T-helper 2 cell treated with Interferon-gamma antibody and Interleukin-4, amounts not matched to agents 5 μg/mL and 100 μg/mL, for 36 hours (primary cell): ENCODE measurements at regions not wholly inside any gene's neighbourhood (a gene's known extent, or its start where the extent isn't known, plus 50 kb on each side); places are given as distances from the start of the nearest gene placed in this dataset.

Experiments
- DNase-seq: peaks from one replicate; pipeline ENCODE4 v3.0.0; 2021; ENCODE audit warnings: low spot score
- H3K27ac Mint-ChIP-seq: one replicate; pipeline ENCODE4 v1.8.0; 2021; ENCODE audit warnings: mild to moderate bottlenecking, mixed read lengths
- H3K27me3 Mint-ChIP-seq: one replicate; pipeline ENCODE4 v1.8.0; 2021; ENCODE audit warnings: low read depth, mixed read lengths
- H3K36me3 Mint-ChIP-seq: one replicate; pipeline ENCODE4 v1.8.0; 2021; ENCODE audit warnings: low read depth, mixed read lengths
- H3K4me1 Mint-ChIP-seq: one replicate; pipeline ENCODE4 v1.8.0; 2021; ENCODE audit warnings: low read depth, mixed read lengths
- H3K4me3 Mint-ChIP-seq: one replicate; pipeline ENCODE4 v1.8.0; 2022; ENCODE audit warnings: mild to moderate bottlenecking, moderate library complexity, mixed read lengths
- H3K9me3 Mint-ChIP-seq: one replicate; pipeline ENCODE4 v1.8.0; 2021; ENCODE audit warnings: mixed read lengths

DNA sequence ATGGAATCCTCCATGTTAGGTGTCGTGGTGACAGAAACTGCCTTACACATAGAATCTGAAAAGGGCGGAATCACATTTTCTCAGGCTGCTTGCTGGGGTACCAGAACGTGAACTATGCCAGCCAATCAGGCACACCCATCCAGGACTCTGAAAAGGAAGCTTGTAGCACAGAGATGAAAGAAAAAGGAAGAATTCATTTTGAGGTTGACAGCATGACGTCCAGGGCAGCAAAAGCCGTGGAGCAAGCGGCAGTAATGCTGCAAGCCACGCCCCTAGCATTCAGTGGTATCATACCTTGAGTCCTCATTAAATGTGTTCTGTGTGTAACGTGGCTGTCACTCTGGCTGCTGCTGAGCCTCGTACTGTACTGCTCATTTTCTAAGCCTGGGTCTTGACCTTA is 304.0 kb downstream of the DYSF start:
- Mint-ChIP-seq H3K36me3 (no peaks in the 10 kb centered on the region), H3K9me3 (no peaks in the 10 kb centered on the region), H3K4me3 (no peak overlapping the region), H3K27ac (no peak overlapping the region), H3K27me3 (peaks cover 2% of the 10 kb centered on the region), H3K4me1 (no peaks in the 10 kb centered on the region)
- no peak for DNase-seq

GRCh38 chr2:71756280-71756906 is 303.0 kb downstream of the DYSF start:
- no peak overlapping the region for H3K27ac Mint-ChIP-seq
- no peak overlapping the region for H3K4me3 Mint-ChIP-seq
- peaks cover 2% of the 10 kb centered on the region for H3K27me3 Mint-ChIP-seq
- H3K9me3 Mint-ChIP-seq, result no peaks in the 10 kb centered on the region
- DNase-seq, result no peak
- no peaks in the 10 kb centered on the region for H3K4me1 Mint-ChIP-seq
- H3K36me3 Mint-ChIP-seq, result no peaks in the 10 kb centered on the region

GRCh38 chr2:71751590-71751989 is 298.2 kb downstream of the DYSF start:
- no peaks in the 10 kb centered on the region for H3K36me3 Mint-ChIP-seq
- no peak for DNase-seq
- H3K9me3 Mint-ChIP-seq, result no peaks in the 10 kb centered on the region
- H3K4me1 Mint-ChIP-seq, result no peaks in the 10 kb centered on the region
- H3K27ac Mint-ChIP-seq, result no peak overlapping the region
- H3K4me3 Mint-ChIP-seq, result no peak overlapping the region
- H3K27me3 Mint-ChIP-seq, result no peaks in the 10 kb centered on the region

GRCh38 chr2:71749671-71750101 is 296.3 kb downstream of the DYSF start:
- no peaks in the 10 kb centered on the region for H3K4me1 Mint-ChIP-seq
- no peak overlapping the region for H3K4me3 Mint-ChIP-seq
- no peak overlapping the region for H3K27ac Mint-ChIP-seq
- no peaks in the 10 kb centered on the region for H3K9me3 Mint-ChIP-seq
- H3K27me3 Mint-ChIP-seq, result no peaks in the 10 kb centered on the region
- DNase-seq, result no peak
- no peaks in the 10 kb centered on the region for H3K36me3 Mint-ChIP-seq

GRCh38 chr2:71748227-71748626 is 294.9 kb downstream of the DYSF start:
- Mint-ChIP-seq H3K9me3 (no peaks in the 10 kb centered on the region), H3K36me3 (no peaks in the 10 kb centered on the region), H3K27me3 (no peaks in the 10 kb centered on the region), H3K27ac (no peak overlapping the region), H3K4me1 (no peaks in the 10 kb centered on the region), H3K4me3 (no peak overlapping the region)
- DNase-seq, result no peak

GRCh38 chr2:71747559-71747958 is 294.2 kb downstream of the DYSF start:
- H3K9me3 Mint-ChIP-seq, result no peaks in the 10 kb centered on the region
- no peaks in the 10 kb centered on the region for H3K4me1 Mint-ChIP-seq
- no peaks in the 10 kb centered on the region for H3K36me3 Mint-ChIP-seq
- no peaks in the 10 kb centered on the region for H3K27me3 Mint-ChIP-seq
- no peak for DNase-seq
- H3K27ac Mint-ChIP-seq, result no peak overlapping the region
- H3K4me3 Mint-ChIP-seq, result no peak overlapping the region

DNA sequence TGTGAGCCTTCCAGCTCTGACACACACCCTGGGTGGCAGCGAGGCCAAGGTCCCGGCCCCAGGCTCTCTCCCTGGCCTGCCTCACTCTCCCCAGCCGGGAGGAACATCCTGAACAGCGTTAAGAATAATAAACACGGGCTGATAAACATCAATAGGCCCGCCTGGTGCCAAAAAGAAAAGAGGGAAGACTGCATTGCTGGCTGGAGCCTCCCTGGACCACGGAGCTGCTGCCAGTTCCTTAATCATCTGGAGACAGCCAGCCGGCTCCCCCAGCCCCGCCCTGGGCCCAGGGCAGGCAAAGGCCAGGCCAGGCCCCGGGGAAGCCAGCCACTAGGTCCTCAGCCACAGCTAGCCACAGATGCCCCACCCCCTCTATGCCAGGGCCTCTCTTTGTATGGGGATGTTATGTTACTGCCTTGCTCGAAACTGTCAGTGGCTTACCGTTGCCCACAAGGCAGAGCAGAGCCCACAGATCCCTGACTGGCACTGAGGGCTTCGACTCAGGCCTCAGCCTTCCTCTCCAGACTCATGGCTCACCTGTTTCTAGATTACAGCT is 293.7 kb downstream of the DYSF start:
- Mint-ChIP-seq H3K4me1 (no peaks in the 10 kb centered on the region), H3K4me3 (no peak overlapping the region)

DNA sequence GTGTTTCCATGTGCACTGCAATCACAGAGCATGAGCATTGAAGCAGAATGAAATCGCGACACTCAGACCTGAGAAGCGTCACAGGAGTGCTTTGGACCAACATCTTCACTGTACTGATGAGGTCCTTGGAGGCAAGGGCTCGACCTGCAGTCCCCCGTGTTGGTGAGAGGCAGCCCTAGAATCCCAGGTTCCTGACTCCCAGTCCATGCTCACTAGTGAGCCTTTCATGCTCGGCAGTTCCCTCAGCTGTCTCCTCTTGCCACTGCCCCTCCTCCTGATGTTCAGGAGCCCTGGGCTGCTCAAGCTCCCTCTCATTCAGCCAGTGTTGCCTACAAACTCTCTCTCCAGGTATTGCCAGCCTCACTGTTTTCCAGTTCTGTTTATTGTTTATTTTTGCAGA is 291.4 kb downstream of the DYSF start:
- H3K4me1 Mint-ChIP-seq, result no peaks in the 10 kb centered on the region
- H3K27ac Mint-ChIP-seq, result no peak overlapping the region
- H3K27me3 Mint-ChIP-seq, result no peaks in the 10 kb centered on the region
- no peaks in the 10 kb centered on the region for H3K36me3 Mint-ChIP-seq
- no peak overlapping the region for H3K4me3 Mint-ChIP-seq
- no peak for DNase-seq
- H3K9me3 Mint-ChIP-seq, result no peaks in the 10 kb centered on the region

More for the DNA sequence above, 293.7 kb downstream of the DYSF start:
- no peaks in the 10 kb centered on the region for H3K27me3 Mint-ChIP-seq
- DNase-seq, result no peak
- H3K9me3 Mint-ChIP-seq, result no peaks in the 10 kb centered on the region
- H3K27ac Mint-ChIP-seq, result no peak overlapping the region
- H3K36me3 Mint-ChIP-seq, result no peaks in the 10 kb centered on the region

DNA sequence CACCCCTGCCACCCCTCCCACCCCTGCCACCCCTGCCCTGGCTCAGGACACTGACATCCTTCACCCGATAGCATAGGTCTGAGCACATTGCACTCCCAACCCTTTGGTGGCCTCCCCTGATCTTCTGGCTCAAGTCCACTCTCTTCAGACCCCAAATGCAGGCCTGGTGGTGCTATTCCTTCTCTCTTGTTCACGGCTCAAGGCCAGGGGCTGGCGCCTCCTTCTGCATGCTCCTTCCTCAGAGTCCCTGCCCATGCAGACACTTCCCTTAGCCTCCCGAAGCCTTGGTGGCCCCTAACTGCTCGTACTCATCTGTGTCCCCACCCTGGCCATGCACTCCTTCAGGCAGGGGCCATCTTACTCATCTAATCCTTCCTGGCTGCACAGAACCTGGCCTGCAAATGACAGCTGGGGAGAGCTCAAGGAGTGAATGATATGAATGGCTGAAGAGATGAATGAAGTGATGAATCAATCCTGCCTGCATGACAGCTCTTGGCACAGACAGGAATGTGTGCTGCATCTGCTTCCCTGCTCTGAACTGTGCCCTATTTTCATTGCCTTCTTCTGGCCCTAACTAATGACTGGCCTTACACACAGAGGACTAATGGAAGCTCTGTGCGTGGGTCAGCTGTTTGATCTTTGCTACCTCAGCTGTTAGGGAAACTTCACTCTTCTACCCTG is 290.8 kb downstream of the DYSF start:
- DNase-seq, result no peak
- no peaks in the 10 kb centered on the region for H3K36me3 Mint-ChIP-seq
- no peaks in the 10 kb centered on the region for H3K27me3 Mint-ChIP-seq
- H3K27ac Mint-ChIP-seq, result no peak overlapping the region
- H3K4me1 Mint-ChIP-seq, result no peaks in the 10 kb centered on the region
- no peaks in the 10 kb centered on the region for H3K9me3 Mint-ChIP-seq
- no peak overlapping the region for H3K4me3 Mint-ChIP-seq

DNA sequence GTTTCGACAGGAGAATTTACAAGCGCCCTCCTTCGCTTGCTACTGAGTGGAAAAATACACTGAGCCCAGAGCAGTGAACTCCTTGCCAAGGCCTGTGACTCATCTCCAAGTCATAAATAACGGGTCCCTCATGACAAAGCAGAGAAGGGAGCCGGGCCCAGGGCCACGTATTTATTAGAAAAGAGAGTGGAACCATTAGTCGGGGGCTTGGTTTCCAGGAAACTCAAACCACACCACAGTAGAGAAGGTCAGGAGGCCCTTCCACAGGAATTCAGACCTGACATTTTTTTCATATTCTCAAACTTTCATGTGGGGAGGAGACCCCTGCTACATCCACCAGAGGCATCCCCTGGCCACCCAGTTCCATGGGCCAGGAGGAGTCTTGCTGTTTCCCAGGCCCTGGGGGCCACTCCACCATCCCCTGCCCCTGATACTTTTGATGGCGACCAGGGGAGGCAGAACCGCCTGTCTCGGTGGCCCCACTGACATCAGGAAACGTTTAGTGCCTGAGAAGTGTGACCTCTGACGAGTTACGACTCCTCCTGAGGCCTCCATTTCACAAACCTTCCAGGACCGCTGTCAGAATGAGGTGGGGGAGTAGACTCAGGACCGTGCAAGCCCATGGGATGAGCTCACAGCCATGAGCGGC is 289.7 kb downstream of the DYSF start:
- H3K36me3 Mint-ChIP-seq, result no peaks in the 10 kb centered on the region
- H3K4me3 Mint-ChIP-seq, result no peak overlapping the region
- H3K27ac Mint-ChIP-seq, result no peak overlapping the region
- no peaks in the 10 kb centered on the region for H3K4me1 Mint-ChIP-seq
- no peak for DNase-seq
- no peaks in the 10 kb centered on the region for H3K27me3 Mint-ChIP-seq
- H3K9me3 Mint-ChIP-seq, result no peaks in the 10 kb centered on the region

- H3K4me3 Mint-ChIP-seq, result no peak overlapping the region
Observed at GRCh38 chr2:71736986-71737385, 283.6 kb downstream of the DYSF start.

GRCh38 chr2:71736091-71736861 is 282.9 kb downstream of the DYSF start:
- no peaks in the 10 kb centered on the region for H3K27me3 Mint-ChIP-seq
- H3K36me3 Mint-ChIP-seq, result no peaks in the 10 kb centered on the region

More at GRCh38 chr2:71736986-71737385, 283.6 kb downstream of the DYSF start:
- no peaks in the 10 kb centered on the region for H3K9me3 Mint-ChIP-seq
- H3K27me3 Mint-ChIP-seq, result no peaks in the 10 kb centered on the region
- no peaks in the 10 kb centered on the region for H3K4me1 Mint-ChIP-seq
- no peak for DNase-seq
- H3K36me3 Mint-ChIP-seq, result no peaks in the 10 kb centered on the region
- H3K27ac Mint-ChIP-seq, result no peak overlapping the region

More at GRCh38 chr2:71736091-71736861, 282.9 kb downstream of the DYSF start:
- Mint-ChIP-seq H3K27ac (no peak overlapping the region), H3K4me3 (no peak overlapping the region), H3K9me3 (peaks cover 4% of the 10 kb centered on the region), H3K4me1 (no peaks in the 10 kb centered on the region)
- no peak for DNase-seq
